ENCODE measurements at regions not wholly inside any gene's neighbourhood (a gene's known extent, or its start where the extent isn't known, plus 50 kb on each side); places are given as distances from the start of the nearest gene placed in this dataset.

DNA sequence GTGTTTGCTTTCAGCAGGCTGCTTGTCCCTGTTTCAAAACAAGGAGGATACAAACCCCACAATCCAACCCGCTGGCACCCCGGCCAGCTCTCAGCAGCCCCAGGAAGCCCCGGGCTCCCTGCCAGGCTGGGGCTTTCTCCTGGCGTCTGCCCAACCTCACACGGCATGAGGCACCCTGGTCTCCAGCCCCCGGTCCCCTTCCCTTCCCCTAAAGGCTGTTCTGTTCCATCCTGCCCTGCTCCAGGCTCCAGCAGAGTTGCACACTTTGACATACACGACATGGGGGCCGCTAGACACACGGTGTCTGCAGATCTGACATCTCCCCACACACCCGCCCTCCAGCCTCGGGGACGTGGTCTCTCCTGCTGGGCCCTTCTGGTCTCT, 107.7 kb upstream of the ADRA2C start:
- no peak for ATAC-seq
- TF ChIP-seq, protein P1, sequence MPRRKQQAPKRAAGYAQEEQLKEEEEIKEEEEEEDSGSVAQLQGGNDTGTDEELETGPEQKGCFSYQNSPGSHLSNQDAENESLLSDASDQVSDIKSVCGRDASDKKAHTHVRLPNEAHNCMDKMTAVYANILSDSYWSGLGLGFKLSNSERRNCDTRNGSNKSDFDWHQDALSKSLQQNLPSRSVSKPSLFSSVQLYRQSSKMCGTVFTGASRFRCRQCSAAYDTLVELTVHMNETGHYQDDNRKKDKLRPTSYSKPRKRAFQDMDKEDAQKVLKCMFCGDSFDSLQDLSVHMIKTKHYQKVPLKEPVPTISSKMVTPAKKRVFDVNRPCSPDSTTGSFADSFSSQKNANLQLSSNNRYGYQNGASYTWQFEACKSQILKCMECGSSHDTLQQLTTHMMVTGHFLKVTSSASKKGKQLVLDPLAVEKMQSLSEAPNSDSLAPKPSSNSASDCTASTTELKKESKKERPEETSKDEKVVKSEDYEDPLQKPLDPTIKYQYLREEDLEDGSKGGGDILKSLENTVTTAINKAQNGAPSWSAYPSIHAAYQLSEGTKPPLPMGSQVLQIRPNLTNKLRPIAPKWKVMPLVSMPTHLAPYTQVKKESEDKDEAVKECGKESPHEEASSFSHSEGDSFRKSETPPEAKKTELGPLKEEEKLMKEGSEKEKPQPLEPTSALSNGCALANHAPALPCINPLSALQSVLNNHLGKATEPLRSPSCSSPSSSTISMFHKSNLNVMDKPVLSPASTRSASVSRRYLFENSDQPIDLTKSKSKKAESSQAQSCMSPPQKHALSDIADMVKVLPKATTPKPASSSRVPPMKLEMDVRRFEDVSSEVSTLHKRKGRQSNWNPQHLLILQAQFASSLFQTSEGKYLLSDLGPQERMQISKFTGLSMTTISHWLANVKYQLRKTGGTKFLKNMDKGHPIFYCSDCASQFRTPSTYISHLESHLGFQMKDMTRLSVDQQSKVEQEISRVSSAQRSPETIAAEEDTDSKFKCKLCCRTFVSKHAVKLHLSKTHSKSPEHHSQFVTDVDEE (CRISPR knock-in tag; IDR thresholded peaks at IDR 0.05), result no peak
- TF ChIP-seq RARB (CRISPR knock-in tag; IDR thresholded peaks at IDR 0.05) (no peak), ZNF70 (CRISPR knock-in tag; IDR thresholded peaks at IDR 0.05) (no peak), CSDC2 (CRISPR knock-in tag; IDR thresholded peaks at IDR 0.05) (no peak), ZNF565 (CRISPR knock-in tag; conservative IDR thresholded peaks at IDR 0.05; ENCODE audit: low read depth) (no peak), ZFP3 (CRISPR knock-in tag; IDR thresholded peaks at IDR 0.05) (no peak), ESRRG (CRISPR knock-in tag; IDR thresholded peaks at IDR 0.05) (no peak), TOX (CRISPR knock-in tag; IDR thresholded peaks at IDR 0.05; ENCODE audit: borderline replicate concordance) (no peak)
- TF ChIP-seq, protein P2, sequence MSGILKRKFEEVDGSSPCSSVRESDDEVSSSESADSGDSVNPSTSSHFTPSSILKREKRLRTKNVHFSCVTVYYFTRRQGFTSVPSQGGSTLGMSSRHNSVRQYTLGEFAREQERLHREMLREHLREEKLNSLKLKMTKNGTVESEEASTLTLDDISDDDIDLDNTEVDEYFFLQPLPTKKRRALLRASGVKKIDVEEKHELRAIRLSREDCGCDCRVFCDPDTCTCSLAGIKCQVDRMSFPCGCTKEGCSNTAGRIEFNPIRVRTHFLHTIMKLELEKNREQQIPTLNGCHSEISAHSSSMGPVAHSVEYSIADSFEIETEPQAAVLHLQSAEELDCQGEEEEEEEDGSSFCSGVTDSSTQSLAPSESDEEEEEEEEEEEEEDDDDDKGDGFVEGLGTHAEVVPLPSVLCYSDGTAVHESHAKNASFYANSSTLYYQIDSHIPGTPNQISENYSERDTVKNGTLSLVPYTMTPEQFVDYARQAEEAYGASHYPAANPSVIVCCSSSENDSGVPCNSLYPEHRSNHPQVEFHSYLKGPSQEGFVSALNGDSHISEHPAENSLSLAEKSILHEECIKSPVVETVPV (CRISPR knock-in tag; IDR thresholded peaks at IDR 0.05), result no peak
- TF ChIP-seq, protein P3, sequence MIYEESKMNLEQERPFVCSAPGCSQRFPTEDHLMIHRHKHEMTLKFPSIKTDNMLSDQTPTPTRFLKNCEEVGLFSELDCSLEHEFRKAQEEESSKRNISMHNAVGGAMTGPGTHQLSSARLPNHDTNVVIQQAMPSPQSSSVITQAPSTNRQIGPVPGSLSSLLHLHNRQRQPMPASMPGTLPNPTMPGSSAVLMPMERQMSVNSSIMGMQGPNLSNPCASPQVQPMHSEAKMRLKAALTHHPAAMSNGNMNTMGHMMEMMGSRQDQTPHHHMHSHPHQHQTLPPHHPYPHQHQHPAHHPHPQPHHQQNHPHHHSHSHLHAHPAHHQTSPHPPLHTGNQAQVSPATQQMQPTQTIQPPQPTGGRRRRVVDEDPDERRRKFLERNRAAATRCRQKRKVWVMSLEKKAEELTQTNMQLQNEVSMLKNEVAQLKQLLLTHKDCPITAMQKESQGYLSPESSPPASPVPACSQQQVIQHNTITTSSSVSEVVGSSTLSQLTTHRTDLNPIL (CRISPR knock-in tag; IDR thresholded peaks at IDR 0.05; ENCODE audit: low read depth), result no peak
- TF ChIP-seq, protein P4, sequence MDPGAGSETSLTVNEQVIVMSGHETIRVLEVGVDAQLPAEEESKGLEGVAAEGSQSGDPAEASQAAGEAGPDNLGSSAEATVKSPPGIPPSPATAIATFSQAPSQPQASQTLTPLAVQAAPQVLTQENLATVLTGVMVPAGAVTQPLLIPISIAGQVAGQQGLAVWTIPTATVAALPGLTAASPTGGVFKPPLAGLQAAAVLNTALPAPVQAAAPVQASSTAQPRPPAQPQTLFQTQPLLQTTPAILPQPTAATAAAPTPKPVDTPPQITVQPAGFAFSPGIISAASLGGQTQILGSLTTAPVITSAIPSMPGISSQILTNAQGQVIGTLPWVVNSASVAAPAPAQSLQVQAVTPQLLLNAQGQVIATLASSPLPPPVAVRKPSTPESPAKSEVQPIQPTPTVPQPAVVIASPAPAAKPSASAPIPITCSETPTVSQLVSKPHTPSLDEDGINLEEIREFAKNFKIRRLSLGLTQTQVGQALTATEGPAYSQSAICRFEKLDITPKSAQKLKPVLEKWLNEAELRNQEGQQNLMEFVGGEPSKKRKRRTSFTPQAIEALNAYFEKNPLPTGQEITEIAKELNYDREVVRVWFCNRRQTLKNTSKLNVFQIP (CRISPR knock-in tag; IDR thresholded peaks at IDR 0.05; ENCODE audit: borderline replicate concordance, low read depth), result no peak

DNA sequence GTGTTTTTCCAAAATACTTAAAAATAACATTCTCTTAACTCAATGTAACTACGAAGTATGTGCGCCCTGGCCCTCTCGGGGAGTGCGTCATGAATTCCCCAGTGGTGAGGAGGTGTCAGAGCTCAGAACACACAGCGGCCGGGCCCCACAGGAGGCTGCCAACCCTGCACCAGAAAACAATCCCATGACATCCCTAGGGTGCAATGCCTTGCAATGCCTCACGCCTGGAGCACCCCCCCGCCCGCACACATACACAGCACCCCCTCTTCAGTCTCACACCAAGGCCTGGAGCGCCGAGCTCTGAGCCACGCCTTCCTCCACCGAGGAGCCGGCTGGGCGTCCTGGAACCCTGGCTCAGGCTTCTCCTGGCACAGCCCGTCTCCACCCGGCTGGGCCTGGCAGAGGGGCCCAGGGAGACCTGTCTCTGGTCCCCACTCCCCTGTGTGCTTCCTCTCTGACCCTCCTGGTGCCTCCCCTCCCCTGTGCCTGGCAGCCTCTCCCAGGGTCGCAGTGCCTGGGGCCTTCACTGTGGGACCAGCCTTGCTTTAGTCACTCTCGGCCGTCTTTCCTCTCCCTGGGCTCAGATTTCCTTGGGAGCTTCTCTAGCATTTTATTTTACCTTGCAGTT, 108.2 kb upstream of the ADRA2C start:
- ATAC-seq, result no peak
- TF ChIP-seq RARB (CRISPR knock-in tag; IDR thresholded peaks at IDR 0.05) (no peak), ZNF70 (CRISPR knock-in tag; IDR thresholded peaks at IDR 0.05) (no peak), CSDC2 (CRISPR knock-in tag; IDR thresholded peaks at IDR 0.05) (no peak), ZC3H10 (CRISPR knock-in tag; IDR thresholded peaks at IDR 0.05) (no peak), ARNTL (CRISPR knock-in tag; IDR thresholded peaks at IDR 0.05; ENCODE audit: borderline replicate concordance, low read depth) (no peak), TCF4 (CRISPR knock-in tag; IDR thresholded peaks at IDR 0.05; ENCODE audit: borderline replicate concordance) (no peak), SNAI2 (CRISPR knock-in tag; IDR thresholded peaks at IDR 0.05) (no peak), BACH2 (CRISPR knock-in tag; IDR thresholded peaks at IDR 0.05; ENCODE audit: borderline replicate concordance) (no peak)
- TF ChIP-seq, protein P5, sequence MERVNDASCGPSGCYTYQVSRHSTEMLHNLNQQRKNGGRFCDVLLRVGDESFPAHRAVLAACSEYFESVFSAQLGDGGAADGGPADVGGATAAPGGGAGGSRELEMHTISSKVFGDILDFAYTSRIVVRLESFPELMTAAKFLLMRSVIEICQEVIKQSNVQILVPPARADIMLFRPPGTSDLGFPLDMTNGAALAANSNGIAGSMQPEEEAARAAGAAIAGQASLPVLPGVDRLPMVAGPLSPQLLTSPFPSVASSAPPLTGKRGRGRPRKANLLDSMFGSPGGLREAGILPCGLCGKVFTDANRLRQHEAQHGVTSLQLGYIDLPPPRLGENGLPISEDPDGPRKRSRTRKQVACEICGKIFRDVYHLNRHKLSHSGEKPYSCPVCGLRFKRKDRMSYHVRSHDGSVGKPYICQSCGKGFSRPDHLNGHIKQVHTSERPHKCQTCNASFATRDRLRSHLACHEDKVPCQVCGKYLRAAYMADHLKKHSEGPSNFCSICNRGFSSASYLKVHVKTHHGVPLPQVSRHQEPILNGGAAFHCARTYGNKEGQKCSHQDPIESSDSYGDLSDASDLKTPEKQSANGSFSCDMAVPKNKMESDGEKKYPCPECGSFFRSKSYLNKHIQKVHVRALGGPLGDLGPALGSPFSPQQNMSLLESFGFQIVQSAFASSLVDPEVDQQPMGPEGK (CRISPR knock-in tag; IDR thresholded peaks at IDR 0.05; ENCODE audit: borderline replicate concordance), result no peak

DNA sequence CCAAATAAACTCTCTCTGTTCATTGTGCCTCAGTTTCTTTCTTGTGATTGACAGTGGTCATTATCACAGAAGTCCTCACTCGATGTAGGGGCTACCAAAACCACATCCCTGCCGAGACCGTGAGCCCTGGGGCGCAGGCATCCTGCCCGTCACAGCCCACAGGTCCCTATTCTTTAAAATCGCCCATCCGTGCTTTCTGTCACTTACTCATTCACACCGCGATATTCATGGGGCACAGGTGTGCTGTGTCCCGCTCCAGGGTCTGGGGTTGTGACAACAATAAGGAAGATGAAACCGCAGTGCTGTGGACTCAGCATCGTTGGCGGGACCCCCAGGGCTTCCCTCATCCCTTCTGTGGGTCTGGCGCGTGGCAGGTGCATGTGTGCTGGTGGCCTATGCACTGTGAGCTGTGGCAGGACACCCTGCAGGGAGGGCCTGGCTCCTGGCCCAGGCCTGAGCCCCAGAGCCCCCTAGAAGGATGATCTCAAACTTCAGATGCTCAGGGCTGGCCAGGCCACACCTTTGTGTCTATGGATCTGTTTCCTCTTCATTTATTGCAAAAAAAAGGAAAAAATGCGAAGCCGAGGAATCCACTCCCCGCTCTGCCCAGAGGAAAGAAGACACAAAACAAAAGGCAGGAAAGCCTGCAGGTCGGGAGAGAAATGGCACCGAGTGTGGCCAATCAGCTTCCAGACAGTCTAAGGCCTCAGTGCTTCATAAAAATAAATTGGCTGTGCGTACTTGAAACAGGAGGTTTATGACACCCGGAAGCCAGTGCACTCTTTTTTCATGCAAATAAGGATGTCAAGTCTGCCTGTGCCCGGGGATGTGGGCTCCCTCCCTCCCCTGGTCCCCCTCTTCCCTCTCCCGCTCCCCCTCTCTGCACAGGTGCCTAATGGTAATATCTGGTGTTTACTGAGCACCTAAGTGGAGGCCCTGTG, 109.5 kb upstream of the ADRA2C start:
- no peak for TF ChIP-seq GLIS3 (CRISPR knock-in tag; IDR thresholded peaks at IDR 0.05)
- TF ChIP-seq ISL1 (CRISPR knock-in tag; IDR thresholded peaks at IDR 0.05), result no peak
- TF ChIP-seq CSDC2 (CRISPR knock-in tag; IDR thresholded peaks at IDR 0.05), result no peak
- TF ChIP-seq OSR1 (CRISPR knock-in tag; IDR thresholded peaks at IDR 0.05), result no peak
- TF ChIP-seq, protein P2 (CRISPR knock-in tag; IDR thresholded peaks at IDR 0.05), result no peak
- no peak for TF ChIP-seq RARB (CRISPR knock-in tag; IDR thresholded peaks at IDR 0.05)
- ATAC-seq, result no peak
